HG02840 (cell line): ENCODE measurements at regions not wholly inside any gene's neighbourhood (a gene's known extent, or its start where the extent isn't known, plus 50 kb on each side); places are given as distances from the start of the nearest gene placed in this dataset.
"Not testable (repeated sequence)": the region's sequence is repeated elsewhere in the genome, so short reads cannot be mapped to it uniquely, and the experiment has no call there.

Source experiments
- ATAC-seq: cut with Tn5 transposase; IDR thresholded peaks from one replicate; pipeline ENCODE4 v1.9.1; 2021; ENCODE audit warnings: mild to moderate bottlenecking, moderate library complexity, moderate number of reproducible peaks; ENCODE audit not compliant: unreplicated experiment, low FRiP score

DNA sequence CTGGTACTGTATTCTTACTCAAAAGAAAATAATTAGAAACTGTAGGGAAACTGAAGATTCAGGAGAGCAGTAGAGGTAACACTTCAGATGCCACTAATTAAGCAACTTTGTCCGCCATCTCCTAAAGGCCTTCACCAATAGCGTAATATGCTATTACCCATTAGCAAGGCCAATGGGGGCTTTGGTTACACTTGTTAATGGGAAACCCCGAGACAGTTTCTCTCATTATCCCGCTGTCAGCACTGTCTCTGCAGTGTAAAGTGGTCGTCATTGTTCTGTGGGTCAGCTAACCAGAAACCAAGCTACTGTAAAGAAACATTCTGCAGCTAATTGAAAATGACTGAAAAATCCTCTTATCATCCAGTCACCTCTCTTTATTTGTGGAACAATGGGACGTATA lies 468.0 kb upstream of the POU3F2 start:
- no peak for ATAC-seq

GRCh38 chr6:98380589-98380988 lies 453.8 kb upstream of the POU3F2 start:
- ATAC-seq, result no peak

- ATAC-seq, result no peak
These were observed 452.1 kb upstream of the POU3F2 start for GRCh38 chr6:98382246-98382645.

- no peak for ATAC-seq
These were observed 450.0 kb upstream of the POU3F2 start for GRCh38 chr6:98384334-98384733.

DNA sequence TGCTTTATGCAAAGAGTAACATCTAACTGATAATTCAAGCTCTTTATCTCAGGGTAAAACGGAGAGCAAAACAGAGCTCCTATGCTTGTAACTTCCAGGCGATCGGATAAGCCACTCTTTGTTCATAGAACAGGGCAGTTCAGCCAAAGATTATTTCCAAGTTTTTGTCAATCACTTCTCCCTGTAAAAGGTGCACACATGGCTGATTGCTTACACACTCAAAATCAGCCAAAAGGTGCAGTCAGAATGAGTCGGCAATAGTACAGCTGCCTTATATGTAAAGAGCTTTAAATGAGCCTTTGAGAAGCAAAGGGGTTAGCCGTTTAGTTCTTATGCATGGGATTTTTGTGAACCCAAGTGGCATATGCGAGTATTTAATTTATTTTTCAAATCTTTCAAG lies 449.6 kb upstream of the POU3F2 start:
- ATAC-seq, result no peak

GRCh38 chr6:98395610-98396166 lies 438.7 kb upstream of the POU3F2 start:
- ATAC-seq, result no peak

GRCh38 chr6:98416027-98416426 lies 418.3 kb upstream of the POU3F2 start:
- ATAC-seq, result no peak

GRCh38 chr6:98416497-98417158 lies 417.7 kb upstream of the POU3F2 start:
- not testable (repeated sequence) for ATAC-seq

GRCh38 chr6:98433325-98434056 lies 400.9 kb upstream of the POU3F2 start:
- no peak for ATAC-seq

DNA sequence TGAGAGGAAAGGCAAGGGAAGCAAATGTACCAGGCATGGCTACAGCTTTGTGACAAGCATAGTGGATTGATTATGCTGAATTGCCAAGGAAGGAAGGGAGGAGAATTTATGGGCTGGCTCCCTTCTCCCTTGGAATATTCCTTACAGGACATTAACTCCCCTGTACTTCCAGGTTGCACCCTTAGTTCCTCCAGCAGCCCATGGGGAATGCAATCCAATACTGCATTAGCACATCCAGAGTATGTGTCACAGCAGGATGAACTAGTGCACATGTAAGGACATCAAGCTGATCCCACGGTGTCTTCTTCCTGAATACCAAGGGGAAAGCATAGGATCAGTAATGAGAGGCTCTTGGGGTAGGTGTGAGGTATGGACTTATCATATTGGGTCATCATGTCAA lies 390.7 kb upstream of the POU3F2 start:
- ATAC-seq, result no peak

DNA sequence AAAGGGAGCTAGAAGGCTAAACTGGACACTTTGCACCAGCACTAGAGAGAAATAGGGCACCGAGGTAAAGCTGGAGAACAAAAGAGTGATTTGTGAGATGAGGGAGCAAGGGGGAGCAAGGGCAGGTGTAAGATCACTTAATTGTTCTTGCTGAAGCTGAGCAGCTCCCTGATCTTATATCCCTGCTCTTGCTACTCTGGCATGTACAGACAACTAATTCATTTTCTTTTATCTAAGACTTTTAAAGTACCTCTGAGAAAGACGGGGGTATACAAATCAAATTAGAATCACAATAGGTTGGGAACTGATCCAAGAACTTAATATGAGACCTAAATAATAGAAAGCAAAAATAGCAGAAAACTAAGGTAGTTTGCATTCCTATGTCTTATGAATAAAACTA lies 381.7 kb upstream of the POU3F2 start:
- ATAC-seq, result no peak

DNA sequence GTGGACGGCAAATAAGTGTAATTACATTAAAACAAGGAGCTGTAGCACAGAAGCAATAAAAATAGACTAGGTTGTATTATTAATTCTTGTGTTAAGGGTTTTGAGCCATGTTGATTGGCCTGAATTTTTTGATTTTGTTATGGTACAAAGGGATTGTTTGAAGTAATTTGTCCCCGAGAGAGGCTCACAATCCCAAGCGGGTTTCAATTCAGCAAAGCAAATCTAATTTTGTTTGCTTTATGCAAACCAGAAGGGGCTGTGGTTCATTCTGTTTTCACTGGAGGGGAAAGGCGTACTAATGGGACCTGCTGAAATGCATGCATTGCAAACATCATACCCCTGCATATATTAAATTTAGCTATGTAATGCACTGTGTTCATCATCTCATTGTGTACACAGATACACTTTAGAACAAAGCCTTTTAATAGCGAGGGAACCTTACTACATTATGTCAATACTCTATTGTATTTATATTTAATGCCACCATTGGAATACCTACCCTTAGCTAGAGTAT lies 379.5 kb upstream of the POU3F2 start:
- ATAC-seq, result no peak

DNA sequence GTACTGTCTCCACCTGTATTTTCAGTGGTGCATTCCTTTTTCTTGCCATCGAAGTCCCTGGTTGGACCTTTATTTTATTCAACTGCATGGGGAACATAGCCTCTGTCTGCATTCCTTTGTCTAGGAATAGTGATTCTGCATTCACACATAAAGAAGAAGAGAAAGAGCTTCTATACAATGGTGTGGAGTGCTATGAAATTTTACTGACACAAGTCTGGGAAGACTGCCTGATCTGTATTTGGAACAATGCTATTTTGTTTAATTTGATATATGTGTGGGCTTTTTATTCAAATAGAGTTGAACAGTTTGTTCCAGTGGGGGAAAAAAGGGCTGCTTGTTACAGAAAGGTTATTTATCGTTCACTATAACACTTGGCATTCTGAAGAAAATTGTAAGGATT lies 375.7 kb upstream of the POU3F2 start:
- no peak for ATAC-seq

DNA sequence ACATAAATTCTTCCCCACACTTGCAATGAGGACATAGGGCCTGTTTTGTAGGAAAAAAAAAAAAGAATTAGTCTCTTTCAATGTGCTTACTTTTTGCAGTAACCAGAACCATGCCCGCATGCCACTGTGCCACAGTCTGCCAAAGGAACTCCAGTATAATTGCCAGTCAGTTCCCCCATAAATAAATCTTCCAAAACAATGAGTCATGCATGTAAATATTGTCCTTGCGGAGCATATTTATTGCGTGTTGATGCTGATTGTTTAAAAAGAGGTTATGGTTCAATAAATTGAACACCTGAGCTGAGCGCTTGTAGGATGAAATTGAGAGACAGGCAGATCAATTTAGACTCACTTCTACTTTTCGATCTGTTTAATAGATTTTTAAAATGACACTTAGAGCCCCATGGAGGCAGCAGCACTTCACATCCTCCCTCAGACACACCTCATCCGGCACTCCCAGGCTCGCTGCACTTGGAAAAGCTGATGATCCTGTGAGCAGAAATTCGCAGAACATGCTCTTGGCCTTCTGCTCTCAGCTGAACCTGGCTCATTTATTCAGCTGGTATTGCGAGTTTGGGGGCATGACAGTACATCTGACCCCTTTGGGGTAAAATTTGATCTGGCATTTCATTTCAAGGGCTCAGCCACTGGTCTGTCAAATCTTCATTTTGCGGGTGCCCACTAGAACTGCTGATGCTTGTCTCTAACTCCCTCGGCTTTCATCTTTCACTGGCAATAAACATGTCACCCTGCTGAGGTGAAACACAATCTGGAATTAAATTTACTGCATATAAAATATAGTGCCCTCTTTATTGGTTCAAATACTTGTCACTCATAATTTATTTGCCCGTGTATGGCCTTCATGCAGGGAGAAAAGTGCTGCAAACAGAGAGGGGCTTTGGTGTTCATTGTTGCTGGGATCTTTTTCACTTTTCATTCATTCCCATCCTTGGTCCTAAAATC lies 371.1 kb upstream of the POU3F2 start:
- ATAC-seq, result no peak

DNA sequence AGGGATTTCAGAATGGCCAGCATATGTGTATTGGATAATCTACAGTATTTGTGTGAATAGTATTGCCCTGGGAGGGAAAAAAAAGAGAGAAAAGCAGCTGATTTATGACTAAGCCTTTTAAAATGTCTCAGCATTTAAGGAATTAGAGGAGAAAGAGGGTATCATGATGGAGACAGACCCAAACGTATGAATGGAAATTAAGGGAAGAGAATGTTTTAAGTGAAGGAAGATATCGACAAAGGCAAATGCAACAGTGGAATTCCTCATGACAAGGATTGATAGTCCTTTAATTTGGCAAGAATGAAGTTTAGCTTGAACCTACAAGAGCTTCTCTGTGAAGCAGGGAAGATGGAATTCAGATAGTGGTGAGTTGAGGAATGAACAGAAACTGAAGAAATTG lies 367.3 kb upstream of the POU3F2 start:
- no peak for ATAC-seq

- ATAC-seq, result no peak
These were observed 366.5 kb upstream of the POU3F2 start for GRCh38 chr6:98467902-98468301.

- ATAC-seq, result no peak
These were observed 365.2 kb upstream of the POU3F2 start for GRCh38 chr6:98469141-98469540.

DNA sequence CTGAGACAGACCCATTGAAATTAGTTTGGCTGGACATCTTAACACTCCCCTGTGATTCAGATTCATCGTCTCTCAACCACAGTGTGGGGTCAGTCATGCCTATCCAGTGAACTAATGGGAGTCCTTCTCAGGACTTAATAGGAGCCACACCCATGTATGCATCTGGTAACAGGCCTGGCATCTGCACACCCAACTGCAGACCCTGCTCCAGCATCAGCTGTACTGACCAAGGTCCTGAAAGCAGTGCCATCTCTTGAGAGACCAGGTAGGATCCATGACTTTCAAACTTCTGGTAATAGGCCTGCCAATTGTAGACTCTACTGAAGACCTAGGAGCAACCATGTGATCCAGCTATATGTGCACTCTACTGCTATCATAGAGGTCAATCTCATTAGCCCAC lies 363.6 kb upstream of the POU3F2 start:
- no peak for ATAC-seq

DNA sequence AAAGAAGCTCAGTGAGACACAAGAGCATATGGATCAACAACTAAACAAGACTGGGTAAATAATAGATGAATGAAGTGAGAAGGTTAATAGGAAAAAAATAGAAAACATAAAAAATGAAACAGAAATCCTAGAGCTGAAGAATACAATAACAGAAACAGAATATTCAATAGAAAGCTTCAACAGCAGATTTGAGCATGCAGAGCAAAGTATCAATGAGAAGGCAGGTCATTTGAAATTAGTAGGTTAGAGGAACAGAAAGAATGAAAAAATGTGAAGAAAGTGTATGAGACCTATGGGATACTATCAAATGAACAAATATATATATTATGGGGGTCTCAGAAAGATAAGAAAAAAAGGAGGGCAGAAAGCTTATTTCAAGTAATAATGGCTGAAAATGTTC lies 362.9 kb upstream of the POU3F2 start:
- no peak for ATAC-seq

GRCh38 chr6:98477231-98477630 lies 357.1 kb upstream of the POU3F2 start:
- no peak for ATAC-seq

DNA sequence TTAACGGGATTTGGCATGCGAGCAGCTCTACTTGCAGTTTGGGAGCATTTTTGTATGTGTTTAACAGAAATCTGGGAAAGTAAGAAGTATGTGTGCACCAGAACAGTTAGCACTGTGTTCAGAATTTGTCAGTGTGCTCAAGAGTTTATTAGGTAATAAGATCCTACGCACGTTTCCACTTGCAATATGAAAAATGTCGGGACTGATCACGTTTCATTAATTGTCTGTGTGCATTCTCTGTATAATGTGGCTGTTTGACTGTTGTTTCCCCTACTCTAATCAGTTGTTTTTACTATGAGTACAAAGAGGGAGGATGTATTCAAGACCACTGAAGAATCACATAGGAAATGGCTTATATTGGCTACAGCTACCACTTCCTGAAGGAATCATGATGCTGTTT lies 349.7 kb upstream of the POU3F2 start:
- ATAC-seq, result no peak
